Ovary (tissue), 3 donors: ENCODE measurements at regions not wholly inside any gene's neighbourhood (a gene's known extent, or its start where the extent isn't known, plus 50 kb on each side); places are given as distances from the start of the nearest gene placed in this dataset.

ENCODE experiments used
- POLR2A ChIP-seq: fragments of 450-650 bp; IDR thresholded peaks from one replicate; pipeline ENCODE4 v1.6.1; 2017; ENCODE audit warnings: antibody characterized with exemption, mild to moderate bottlenecking, moderate library complexity
- TF ChIP-seq, protein P1 (sequence below), 3 donors: fragments of 450-650 bp in 2 of 3; fragments of 200-600 bp in 1 of 3; IDR thresholded peaks; one replicate each; pipeline versions ENCODE4 v1.5.1 to v1.8.0; 2016 to 2022; ENCODE audit warnings: antibody characterized with exemption in 3 of 3, mild to moderate bottlenecking in 1 of 3
- donor health status: DM: no; HTN: no; CAD: no.

DNA sequence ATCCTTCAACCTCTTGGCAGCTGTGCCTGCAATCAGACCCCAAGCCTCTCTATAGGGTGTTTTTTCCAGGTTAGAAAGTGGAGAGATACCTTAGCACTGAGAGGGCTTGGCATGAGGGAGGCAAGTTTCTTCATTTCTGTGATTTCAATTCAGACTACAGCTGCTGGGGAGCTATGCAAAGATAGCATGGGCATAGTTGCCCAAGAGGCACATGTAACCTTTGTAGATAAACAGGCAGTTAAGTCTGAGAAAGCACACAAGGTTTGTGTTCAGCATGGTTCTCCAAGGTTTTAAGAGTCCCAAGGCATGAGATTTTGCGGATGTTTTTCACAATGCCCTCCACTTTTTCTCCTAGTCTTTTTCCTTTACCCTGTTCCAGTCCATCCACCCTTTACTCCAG, 385.0 kb upstream of the ETAA1 start:
- TF ChIP-seq POLR2A, result no peak
- TF ChIP-seq, protein P1, sequence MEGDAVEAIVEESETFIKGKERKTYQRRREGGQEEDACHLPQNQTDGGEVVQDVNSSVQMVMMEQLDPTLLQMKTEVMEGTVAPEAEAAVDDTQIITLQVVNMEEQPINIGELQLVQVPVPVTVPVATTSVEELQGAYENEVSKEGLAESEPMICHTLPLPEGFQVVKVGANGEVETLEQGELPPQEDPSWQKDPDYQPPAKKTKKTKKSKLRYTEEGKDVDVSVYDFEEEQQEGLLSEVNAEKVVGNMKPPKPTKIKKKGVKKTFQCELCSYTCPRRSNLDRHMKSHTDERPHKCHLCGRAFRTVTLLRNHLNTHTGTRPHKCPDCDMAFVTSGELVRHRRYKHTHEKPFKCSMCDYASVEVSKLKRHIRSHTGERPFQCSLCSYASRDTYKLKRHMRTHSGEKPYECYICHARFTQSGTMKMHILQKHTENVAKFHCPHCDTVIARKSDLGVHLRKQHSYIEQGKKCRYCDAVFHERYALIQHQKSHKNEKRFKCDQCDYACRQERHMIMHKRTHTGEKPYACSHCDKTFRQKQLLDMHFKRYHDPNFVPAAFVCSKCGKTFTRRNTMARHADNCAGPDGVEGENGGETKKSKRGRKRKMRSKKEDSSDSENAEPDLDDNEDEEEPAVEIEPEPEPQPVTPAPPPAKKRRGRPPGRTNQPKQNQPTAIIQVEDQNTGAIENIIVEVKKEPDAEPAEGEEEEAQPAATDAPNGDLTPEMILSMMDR (IDR thresholded peaks at IDR 0.05), result no peak
